ENCODE measurements at regions not wholly inside any gene's neighbourhood (a gene's known extent, or its start where the extent isn't known, plus 50 kb on each side); places are given as distances from the start of the nearest gene placed in this dataset.

GRCh38 chr1:70827030-70827429 is 220.6 kb downstream of the PTGER3 start:
- WGBS (ENCODE audit: insufficient coverage, insufficient replicate concordance, low lambda C conversion rate, missing lambda C conversion rate), result 38% methylated on average over 3 of the region's 3 CpGs
- intact Hi-C loops (cut with micrococcal nuclease; ENCODE audit: unreplicated experiment) (no loop called here), in situ Hi-C loops (cut with MboI) (no loop called here)
- no peak for TF ChIP-seq HDAC2 (IDR thresholded peaks at IDR 0.05)
- TF ChIP-seq NFIC (IDR thresholded peaks at IDR 0.05; ENCODE audit: low read depth, low read length), result no peak
- no peak for TF ChIP-seq ZNF207 (IDR thresholded peaks at IDR 0.05; ENCODE audit: borderline replicate concordance)
- TF ChIP-seq IRF4 (IDR thresholded peaks at IDR 0.05; ENCODE audit: low read depth, low read length), result no peak
- FAIRE-seq (no peak), ATAC-seq (no peak), DNase-seq (ENCODE audit: low read depth, low spot score) (no peak)
- no peaks in the 10 kb centered on the region for H3K4me1 ChIP-seq (ENCODE audit: control insufficient read depth, insufficient read depth, low read length)
- no peaks in the 10 kb centered on the region for H4K20me1 ChIP-seq (ENCODE audit: control insufficient read depth, insufficient read depth)
- H3K9ac ChIP-seq (ENCODE audit: control insufficient read depth, insufficient read depth, low read length), result no peak overlapping the region
- no peaks in the 10 kb centered on the region for H3K36me3 ChIP-seq (ENCODE audit: control insufficient read depth in 2 of 2, insufficient read depth in 2 of 2, low read length in 1 of 2)
- no peaks in the 10 kb centered on the region for H3K27me3 ChIP-seq (replicated peaks in 1 of 2; ENCODE audit: control insufficient read depth in 2 of 2, insufficient read depth in 2 of 2, low read length in 1 of 2)
- ChIA-PET CTCF (no interaction called here), RAD21 (ENCODE audit: unreplicated experiment) (no interaction called here), POLR2A (no interaction called here), SMC1A (ENCODE audit: uncharacterized antibody, unreplicated experiment) (no interaction called here)
- H3K27ac ChIP-seq (ENCODE audit: control insufficient read depth, insufficient read depth), result no peak overlapping the region
- H2AFZ ChIP-seq (ENCODE audit: control insufficient read depth, low read depth, low read length), result no peak overlapping the region
- H3K9me3 ChIP-seq (replicated peaks; ENCODE audit: control insufficient read depth, insufficient read depth, low read length), result no peaks in the 10 kb centered on the region
- H3K79me2 ChIP-seq (ENCODE audit: control insufficient read depth, insufficient read depth, low read length), result no peaks in the 10 kb centered on the region
- no peak overlapping the region for H3K4me2 ChIP-seq (ENCODE audit: control insufficient read depth, insufficient read depth)
- no peak overlapping the region for H3K4me3 ChIP-seq
- BruUV-seq (replicated peaks), result no TSS peak

- Histone ChIP-seq H3K36me3 (ENCODE audit: control insufficient read depth in 2 of 2, insufficient read depth in 2 of 2, low read length in 1 of 2) (no peaks in the 10 kb centered on the region), H2AFZ (ENCODE audit: control insufficient read depth, low read depth, low read length) (no peak overlapping the region), H3K4me3 (no peak overlapping the region), H3K9ac (ENCODE audit: control insufficient read depth, insufficient read depth, low read length) (no peak overlapping the region), H4K20me1 (ENCODE audit: control insufficient read depth, insufficient read depth) (no peaks in the 10 kb centered on the region), H3K79me2 (ENCODE audit: control insufficient read depth, insufficient read depth, low read length) (no peaks in the 10 kb centered on the region), H3K27ac (ENCODE audit: control insufficient read depth, insufficient read depth) (no peak overlapping the region), H3K4me2 (ENCODE audit: control insufficient read depth, insufficient read depth) (no peak overlapping the region), H3K9me3 (replicated peaks; ENCODE audit: control insufficient read depth, insufficient read depth, low read length) (no peaks in the 10 kb centered on the region), H3K4me1 (ENCODE audit: control insufficient read depth, insufficient read depth, low read length) (no peaks in the 10 kb centered on the region), H3K27me3 (replicated peaks in 1 of 2; ENCODE audit: control insufficient read depth in 2 of 2, insufficient read depth in 2 of 2, low read length in 1 of 2) (no peaks in the 10 kb centered on the region)
- FAIRE-seq (no peak), DNase-seq (ENCODE audit: low read depth, low spot score) (no peak), ATAC-seq (no peak)
- WGBS (ENCODE audit: insufficient coverage, insufficient replicate concordance, low lambda C conversion rate, missing lambda C conversion rate), result 0% methylated on average over 1 of the region's 1 CpG
- no TSS peak for BruUV-seq (replicated peaks)
- intact Hi-C loops (cut with micrococcal nuclease; ENCODE audit: unreplicated experiment), result no loop called here
- in situ Hi-C loops (cut with MboI), result no loop called here
- RAD21 ChIA-PET (ENCODE audit: unreplicated experiment), result no interaction called here
- CTCF ChIA-PET, result no interaction called here
- SMC1A ChIA-PET (ENCODE audit: uncharacterized antibody, unreplicated experiment), result interaction anchor here (0.9 kb wide), 1 partner anchor 10 kb away, joined by 3 read pairs; no protein-coding TSS in a partner anchor
- POLR2A ChIA-PET, result no interaction called here
- no peak for TF ChIP-seq SMARCA5 (IDR thresholded peaks at IDR 0.05)
- TF ChIP-seq, protein P1, sequence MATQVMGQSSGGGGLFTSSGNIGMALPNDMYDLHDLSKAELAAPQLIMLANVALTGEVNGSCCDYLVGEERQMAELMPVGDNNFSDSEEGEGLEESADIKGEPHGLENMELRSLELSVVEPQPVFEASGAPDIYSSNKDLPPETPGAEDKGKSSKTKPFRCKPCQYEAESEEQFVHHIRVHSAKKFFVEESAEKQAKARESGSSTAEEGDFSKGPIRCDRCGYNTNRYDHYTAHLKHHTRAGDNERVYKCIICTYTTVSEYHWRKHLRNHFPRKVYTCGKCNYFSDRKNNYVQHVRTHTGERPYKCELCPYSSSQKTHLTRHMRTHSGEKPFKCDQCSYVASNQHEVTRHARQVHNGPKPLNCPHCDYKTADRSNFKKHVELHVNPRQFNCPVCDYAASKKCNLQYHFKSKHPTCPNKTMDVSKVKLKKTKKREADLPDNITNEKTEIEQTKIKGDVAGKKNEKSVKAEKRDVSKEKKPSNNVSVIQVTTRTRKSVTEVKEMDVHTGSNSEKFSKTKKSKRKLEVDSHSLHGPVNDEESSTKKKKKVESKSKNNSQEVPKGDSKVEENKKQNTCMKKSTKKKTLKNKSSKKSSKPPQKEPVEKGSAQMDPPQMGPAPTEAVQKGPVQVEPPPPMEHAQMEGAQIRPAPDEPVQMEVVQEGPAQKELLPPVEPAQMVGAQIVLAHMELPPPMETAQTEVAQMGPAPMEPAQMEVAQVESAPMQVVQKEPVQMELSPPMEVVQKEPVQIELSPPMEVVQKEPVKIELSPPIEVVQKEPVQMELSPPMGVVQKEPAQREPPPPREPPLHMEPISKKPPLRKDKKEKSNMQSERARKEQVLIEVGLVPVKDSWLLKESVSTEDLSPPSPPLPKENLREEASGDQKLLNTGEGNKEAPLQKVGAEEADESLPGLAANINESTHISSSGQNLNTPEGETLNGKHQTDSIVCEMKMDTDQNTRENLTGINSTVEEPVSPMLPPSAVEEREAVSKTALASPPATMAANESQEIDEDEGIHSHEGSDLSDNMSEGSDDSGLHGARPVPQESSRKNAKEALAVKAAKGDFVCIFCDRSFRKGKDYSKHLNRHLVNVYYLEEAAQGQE (IDR thresholded peaks at IDR 0.05; ENCODE audit: low read depth, low read length), result no peak
- TF ChIP-seq IKZF2 (IDR thresholded peaks at IDR 0.05), result no peak
- TF ChIP-seq NR2C1 (IDR thresholded peaks at IDR 0.05), result no peak
- TF ChIP-seq, protein P2, sequence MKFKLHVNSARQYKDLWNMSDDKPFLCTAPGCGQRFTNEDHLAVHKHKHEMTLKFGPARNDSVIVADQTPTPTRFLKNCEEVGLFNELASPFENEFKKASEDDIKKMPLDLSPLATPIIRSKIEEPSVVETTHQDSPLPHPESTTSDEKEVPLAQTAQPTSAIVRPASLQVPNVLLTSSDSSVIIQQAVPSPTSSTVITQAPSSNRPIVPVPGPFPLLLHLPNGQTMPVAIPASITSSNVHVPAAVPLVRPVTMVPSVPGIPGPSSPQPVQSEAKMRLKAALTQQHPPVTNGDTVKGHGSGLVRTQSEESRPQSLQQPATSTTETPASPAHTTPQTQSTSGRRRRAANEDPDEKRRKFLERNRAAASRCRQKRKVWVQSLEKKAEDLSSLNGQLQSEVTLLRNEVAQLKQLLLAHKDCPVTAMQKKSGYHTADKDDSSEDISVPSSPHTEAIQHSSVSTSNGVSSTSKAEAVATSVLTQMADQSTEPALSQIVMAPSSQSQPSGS (IDR thresholded peaks at IDR 0.05; ENCODE audit: low read length), result no peak
- no peak for TF ChIP-seq IKZF1 (conservative IDR thresholded peaks at IDR 0.05)
- TF ChIP-seq BACH1 (IDR thresholded peaks at IDR 0.05; ENCODE audit: borderline replicate concordance), result no peak
- no peak for TF ChIP-seq SMC3 (IDR thresholded peaks at IDR 0.05; ENCODE audit: borderline replicate concordance, low read length)
- TF ChIP-seq CTCF (IDR thresholded peaks at IDR 0.05 in 2 of 3, conservative IDR thresholded peaks at IDR 0.05 in 1 of 3; ENCODE audit: control insufficient read depth in 2 of 3, extremely low read depth in 1 of 3, insufficient read depth in 1 of 3, low read depth in 3 of 3, low read length in 3 of 3), result no peak
These were observed 219.4 kb downstream of the PTGER3 start for GRCh38 chr1:70828177-70828576.

Measured in GM12878 (cell line).